RWPE2 (cell line): ENCODE measurements at regions not wholly inside any gene's neighbourhood (a gene's known extent, or its start where the extent isn't known, plus 50 kb on each side); places are given as distances from the start of the nearest gene placed in this dataset.
A peak's percentile ranks its signal among the peaks of the same experiment; 100 is the strongest.

Source experiments
- ATAC-seq: fragments of 200-7000 bp; cut with Tn5 transposase; 3 replicates; pipeline ENCODE4 v1.9.1; 2021; ENCODE audit warnings: low read depth
- DNase-seq: peaks from one replicate; pipeline ENCODE4 v3.0.0-alpha.2; 2020; ENCODE audit warnings: low spot score
- H3K27ac ChIP-seq: fragments of 450-650 bp; 2 replicates; pipeline ENCODE4 v1.5.1; 2017; ENCODE audit warnings: mild to moderate bottlenecking; ENCODE audit not compliant: poor library complexity, severe bottlenecking
- H3K27me3 ChIP-seq: fragments of 250-450 bp; sonication (Bioruptor Pico); 2 replicates; pipeline ENCODE4 v1.5.1; 2021; ENCODE audit warnings: mild to moderate bottlenecking, moderate library complexity; ENCODE audit not compliant: insufficient read depth, poor library complexity, severe bottlenecking
- H3K36me3 ChIP-seq: fragments of 250-450 bp; sonication (Bioruptor Pico); 2 replicates; pipeline ENCODE4 v1.5.1; 2020; ENCODE audit warnings: low read depth, mild to moderate bottlenecking, moderate library complexity
- H3K4me1 ChIP-seq: fragments of 250-450 bp; sonication (Bioruptor Pico); 2 replicates; pipeline ENCODE4 v1.5.1; 2021; ENCODE audit warnings: mild to moderate bottlenecking, moderate library complexity; ENCODE audit not compliant: insufficient read depth, poor library complexity, severe bottlenecking
- H3K4me3 ChIP-seq: fragments of 250-450 bp; sonication (Bioruptor Pico); 2 replicates; pipeline ENCODE4 v1.5.1; 2021; ENCODE audit warnings: mild to moderate bottlenecking, moderate library complexity; ENCODE audit not compliant: severe bottlenecking
- H3K9me3 ChIP-seq: fragments of 250-450 bp; sonication (Bioruptor Pico); 2 replicates; pipeline ENCODE4 v1.5.1; 2021; ENCODE audit warnings: mild to moderate bottlenecking, moderate library complexity; ENCODE audit not compliant: severe bottlenecking
- TF ChIP-seq, protein P1 (sequence below): fragments of 450-650 bp; IDR thresholded peaks from one replicate; pipeline ENCODE4 v1.5.1; 2017; ENCODE audit warnings: mild to moderate bottlenecking, moderate library complexity; ENCODE audit not compliant: poor library complexity, severe bottlenecking

GRCh38 chr6:121657972-121658371 lies 222.5 kb downstream of the GJA1 start:
- H3K27me3 ChIP-seq, result no peaks in the 10 kb centered on the region
- no peak overlapping the region for H3K4me3 ChIP-seq
- H3K9me3 ChIP-seq, result peaks cover 2% of the 10 kb centered on the region
- no peaks in the 10 kb centered on the region for H3K36me3 ChIP-seq
- DNase-seq, result no peak
- no peak for ATAC-seq
- no peak overlapping the region for H3K27ac ChIP-seq
- TF ChIP-seq, protein P1, sequence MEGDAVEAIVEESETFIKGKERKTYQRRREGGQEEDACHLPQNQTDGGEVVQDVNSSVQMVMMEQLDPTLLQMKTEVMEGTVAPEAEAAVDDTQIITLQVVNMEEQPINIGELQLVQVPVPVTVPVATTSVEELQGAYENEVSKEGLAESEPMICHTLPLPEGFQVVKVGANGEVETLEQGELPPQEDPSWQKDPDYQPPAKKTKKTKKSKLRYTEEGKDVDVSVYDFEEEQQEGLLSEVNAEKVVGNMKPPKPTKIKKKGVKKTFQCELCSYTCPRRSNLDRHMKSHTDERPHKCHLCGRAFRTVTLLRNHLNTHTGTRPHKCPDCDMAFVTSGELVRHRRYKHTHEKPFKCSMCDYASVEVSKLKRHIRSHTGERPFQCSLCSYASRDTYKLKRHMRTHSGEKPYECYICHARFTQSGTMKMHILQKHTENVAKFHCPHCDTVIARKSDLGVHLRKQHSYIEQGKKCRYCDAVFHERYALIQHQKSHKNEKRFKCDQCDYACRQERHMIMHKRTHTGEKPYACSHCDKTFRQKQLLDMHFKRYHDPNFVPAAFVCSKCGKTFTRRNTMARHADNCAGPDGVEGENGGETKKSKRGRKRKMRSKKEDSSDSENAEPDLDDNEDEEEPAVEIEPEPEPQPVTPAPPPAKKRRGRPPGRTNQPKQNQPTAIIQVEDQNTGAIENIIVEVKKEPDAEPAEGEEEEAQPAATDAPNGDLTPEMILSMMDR, result no peak
- H3K4me1 ChIP-seq, result no peaks in the 10 kb centered on the region

GRCh38 chr6:121660277-121660676 lies 224.8 kb downstream of the GJA1 start:
- Histone ChIP-seq H3K4me1 (no peaks in the 10 kb centered on the region), H3K27ac (no peak overlapping the region), H3K9me3 (peaks cover 2% of the 10 kb centered on the region), H3K27me3 (no peaks in the 10 kb centered on the region), H3K4me3 (no peak overlapping the region), H3K36me3 (no peaks in the 10 kb centered on the region)
- ATAC-seq (no peak), DNase-seq (no peak)
- TF ChIP-seq, protein P1, result no peak

- ATAC-seq, result no peak
- H3K27ac ChIP-seq, result no peak overlapping the region
- H3K36me3 ChIP-seq, result no peaks in the 10 kb centered on the region
- H3K4me3 ChIP-seq, result no peak overlapping the region
- H3K27me3 ChIP-seq, result no peaks in the 10 kb centered on the region
- DNase-seq, result no peak
- TF ChIP-seq, protein P1, result no peak
- no peaks in the 10 kb centered on the region for H3K4me1 ChIP-seq
- peaks cover 2% of the 10 kb centered on the region for H3K9me3 ChIP-seq
Observed at GRCh38 chr6:121663292-121663810, 227.9 kb downstream of the GJA1 start.

GRCh38 chr6:121664158-121664557 lies 228.7 kb downstream of the GJA1 start:
- ATAC-seq, result no peak
- TF ChIP-seq, protein P1, result no peak

GRCh38 chr6:121666814-121667213 lies 231.4 kb downstream of the GJA1 start:
- H3K36me3 ChIP-seq, result no peaks in the 10 kb centered on the region
- H3K27ac ChIP-seq, result no peak overlapping the region
- TF ChIP-seq, protein P1, result no peak
- H3K4me3 ChIP-seq, result no peak overlapping the region
- H3K4me1 ChIP-seq, result no peaks in the 10 kb centered on the region
- ATAC-seq, result peak; percentile 95
- H3K27me3 ChIP-seq, result no peaks in the 10 kb centered on the region
- no peaks in the 10 kb centered on the region for H3K9me3 ChIP-seq
- no peak for DNase-seq

More at GRCh38 chr6:121664158-121664557, 228.7 kb downstream of the GJA1 start:
- H3K4me3 ChIP-seq, result no peak overlapping the region
- H3K27ac ChIP-seq, result no peak overlapping the region
- H3K36me3 ChIP-seq, result no peaks in the 10 kb centered on the region
- H3K4me1 ChIP-seq, result no peaks in the 10 kb centered on the region
- no peak for DNase-seq
- H3K9me3 ChIP-seq, result peaks cover 2% of the 10 kb centered on the region
- H3K27me3 ChIP-seq, result no peaks in the 10 kb centered on the region
